ENCODE measurements at regions not wholly inside any gene's neighbourhood (a gene's known extent, or its start where the extent isn't known, plus 50 kb on each side); places are given as distances from the start of the nearest gene placed in this dataset.

DNA sequence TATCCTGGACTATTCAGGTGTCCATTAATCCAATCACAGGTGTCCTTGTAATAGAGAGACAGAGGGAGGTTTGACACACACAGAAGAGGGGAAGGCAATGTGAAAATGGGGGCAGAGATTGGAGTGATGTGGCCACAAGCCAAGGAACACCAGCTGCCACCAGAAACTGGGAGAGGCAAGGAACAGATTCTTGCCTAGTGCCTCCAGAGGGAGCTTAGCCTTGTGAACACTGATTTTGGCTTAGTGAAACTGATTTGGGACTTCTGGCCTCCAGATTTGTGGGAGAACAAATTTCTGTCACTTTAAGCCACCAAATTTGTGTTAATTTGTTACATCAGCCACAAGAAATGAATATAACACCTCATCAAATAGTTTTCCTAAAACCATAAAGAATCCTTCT, 416.2 kb downstream of the ENC1 start:
- no peak overlapping the region for H3K4me3 ChIP-seq
- H3K4me1 ChIP-seq (ENCODE audit: insufficient read depth) = no peaks in the 10 kb centered on the region
- H3K9me3 ChIP-seq = no peaks in the 10 kb centered on the region
- TF ChIP-seq, protein P1, sequence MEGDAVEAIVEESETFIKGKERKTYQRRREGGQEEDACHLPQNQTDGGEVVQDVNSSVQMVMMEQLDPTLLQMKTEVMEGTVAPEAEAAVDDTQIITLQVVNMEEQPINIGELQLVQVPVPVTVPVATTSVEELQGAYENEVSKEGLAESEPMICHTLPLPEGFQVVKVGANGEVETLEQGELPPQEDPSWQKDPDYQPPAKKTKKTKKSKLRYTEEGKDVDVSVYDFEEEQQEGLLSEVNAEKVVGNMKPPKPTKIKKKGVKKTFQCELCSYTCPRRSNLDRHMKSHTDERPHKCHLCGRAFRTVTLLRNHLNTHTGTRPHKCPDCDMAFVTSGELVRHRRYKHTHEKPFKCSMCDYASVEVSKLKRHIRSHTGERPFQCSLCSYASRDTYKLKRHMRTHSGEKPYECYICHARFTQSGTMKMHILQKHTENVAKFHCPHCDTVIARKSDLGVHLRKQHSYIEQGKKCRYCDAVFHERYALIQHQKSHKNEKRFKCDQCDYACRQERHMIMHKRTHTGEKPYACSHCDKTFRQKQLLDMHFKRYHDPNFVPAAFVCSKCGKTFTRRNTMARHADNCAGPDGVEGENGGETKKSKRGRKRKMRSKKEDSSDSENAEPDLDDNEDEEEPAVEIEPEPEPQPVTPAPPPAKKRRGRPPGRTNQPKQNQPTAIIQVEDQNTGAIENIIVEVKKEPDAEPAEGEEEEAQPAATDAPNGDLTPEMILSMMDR (IDR thresholded peaks at IDR 0.05) = no peak
- TF ChIP-seq POLR2A (IDR thresholded peaks at IDR 0.05) (no peak), EP300 (IDR thresholded peaks at IDR 0.05) (no peak)
- intact Hi-C loops (cut with DNase I) = no loop called here
- no peaks in the 10 kb centered on the region for H3K36me3 ChIP-seq
- no peak for DNase-seq
- no peak overlapping the region for H3K27ac ChIP-seq
- H3K27me3 ChIP-seq = no peaks in the 10 kb centered on the region

DNA sequence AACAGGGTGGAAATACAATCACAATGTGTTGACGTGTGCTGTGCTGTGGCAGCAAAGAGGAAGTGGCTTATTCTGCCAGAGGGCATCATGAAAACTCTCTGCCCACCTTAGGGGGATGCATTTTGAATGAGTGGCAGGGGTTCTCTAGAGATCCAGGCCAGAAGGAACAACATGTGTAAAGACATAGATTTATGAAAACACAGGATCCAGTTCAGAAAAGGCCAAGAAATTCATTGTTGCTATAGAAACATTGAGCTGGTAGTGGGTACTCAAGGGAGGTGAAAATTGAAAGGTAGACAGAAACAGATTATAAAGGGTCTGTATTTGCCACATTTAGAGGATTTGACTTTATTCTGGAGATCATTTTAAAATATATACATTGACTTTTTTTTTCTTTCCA, 417.7 kb downstream of the ENC1 start:
- no peaks in the 10 kb centered on the region for H3K9me3 ChIP-seq
- no peaks in the 10 kb centered on the region for H3K4me1 ChIP-seq (ENCODE audit: insufficient read depth)
- WGBS, 3 donors = 96 to 97% (median 97%) methylated on average over 1 of the region's 1 CpG
- no peak overlapping the region for H3K27ac ChIP-seq
- intact Hi-C loops (cut with DNase I) = no loop called here
- no peak overlapping the region for H3K4me3 ChIP-seq
- TF ChIP-seq, protein P1 (IDR thresholded peaks at IDR 0.05) = no peak
- TF ChIP-seq EP300 (IDR thresholded peaks at IDR 0.05) (no peak), POLR2A (IDR thresholded peaks at IDR 0.05) (no peak)
- H3K36me3 ChIP-seq = no peaks in the 10 kb centered on the region
- no peak for DNase-seq
- no peaks in the 10 kb centered on the region for H3K27me3 ChIP-seq

DNA sequence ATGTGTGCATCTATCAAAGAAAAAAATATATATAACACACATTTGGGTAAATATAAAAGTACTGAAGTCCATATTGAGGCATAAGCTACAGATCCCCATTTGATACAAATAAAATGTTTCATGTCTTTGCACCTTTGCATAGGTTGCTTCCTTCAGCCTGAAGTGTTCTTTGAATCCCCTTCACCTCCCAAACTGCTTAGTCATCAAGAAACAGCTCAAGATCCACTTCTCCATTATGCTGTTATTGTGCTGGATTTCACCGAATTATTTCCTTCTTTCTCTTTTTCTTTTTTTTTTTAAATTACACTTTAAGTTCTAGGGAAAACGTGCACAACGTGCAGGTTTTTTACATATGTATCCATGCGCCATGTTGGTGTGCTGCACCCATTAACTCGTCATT, 419.1 kb downstream of the ENC1 start:
- no peak for TF ChIP-seq EP300 (IDR thresholded peaks at IDR 0.05)
- no peak for TF ChIP-seq POLR2A (IDR thresholded peaks at IDR 0.05)
- TF ChIP-seq, protein P1 (IDR thresholded peaks at IDR 0.05) = no peak
- no peaks in the 10 kb centered on the region for H3K4me1 ChIP-seq (ENCODE audit: insufficient read depth)
- no peak for DNase-seq
- H3K9me3 ChIP-seq = no peaks in the 10 kb centered on the region
- 95 to 96% (median 96%) methylated on average over 5 of the region's 5 CpGs for WGBS, 3 donors
- H3K27ac ChIP-seq = no peak overlapping the region
- no peaks in the 10 kb centered on the region for H3K27me3 ChIP-seq
- H3K36me3 ChIP-seq = no peaks in the 10 kb centered on the region
- no peak overlapping the region for H3K4me3 ChIP-seq
- intact Hi-C loops (cut with DNase I) = no loop called here

DNA sequence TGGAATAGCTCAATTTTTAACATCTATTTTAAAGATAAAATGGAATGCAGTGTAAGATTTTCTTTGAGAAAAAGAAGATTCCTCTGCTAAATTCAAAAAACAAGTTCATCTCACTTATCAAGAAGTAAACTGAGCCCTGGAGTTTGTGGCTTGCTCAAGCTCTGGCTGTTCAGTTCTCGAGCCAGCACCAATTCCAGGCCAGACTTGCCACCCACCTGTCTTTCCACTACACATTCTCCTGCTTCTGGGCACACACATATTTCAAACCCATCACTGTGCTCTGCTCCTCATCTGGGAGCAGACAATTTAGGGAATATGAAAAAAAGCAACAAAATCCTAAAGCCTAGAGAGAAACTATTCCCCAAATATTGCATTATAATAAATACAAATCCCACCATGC, 424.5 kb downstream of the ENC1 start:
- H3K4me3 ChIP-seq = no peak overlapping the region
- no peaks in the 10 kb centered on the region for H3K4me1 ChIP-seq (ENCODE audit: insufficient read depth)
- TF ChIP-seq, protein P1 (IDR thresholded peaks at IDR 0.05) = no peak
- TF ChIP-seq POLR2A (IDR thresholded peaks at IDR 0.05) = no peak
- no peak for TF ChIP-seq EP300 (IDR thresholded peaks at IDR 0.05)
- H3K27ac ChIP-seq = no peak overlapping the region
- intact Hi-C loops (cut with DNase I) = no loop called here
- no peaks in the 10 kb centered on the region for H3K27me3 ChIP-seq
- no peak for DNase-seq
- H3K36me3 ChIP-seq = no peaks in the 10 kb centered on the region
- no peaks in the 10 kb centered on the region for H3K9me3 ChIP-seq
- WGBS, 3 donors = 77 to 88% (median 79%) methylated on average over 1 of the region's 1 CpG

DNA sequence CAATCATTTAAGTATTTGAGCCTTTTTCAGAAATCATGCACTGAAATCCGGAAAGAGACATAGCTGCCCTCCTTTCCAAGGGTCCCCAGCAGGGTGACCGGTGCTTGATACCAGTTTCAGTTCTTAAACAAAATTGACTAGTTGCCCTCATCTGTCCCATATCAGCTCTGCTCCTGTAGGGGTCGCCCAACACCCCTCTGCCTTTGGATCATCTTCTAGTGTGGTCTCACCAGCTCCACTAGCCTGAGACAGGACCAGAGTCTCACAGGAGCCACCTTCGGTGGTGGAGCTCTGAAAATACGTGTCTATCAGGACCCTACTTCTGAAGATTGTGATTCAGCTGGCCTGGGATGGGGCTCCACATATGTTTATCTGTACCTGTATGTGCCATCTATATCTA, 428.2 kb downstream of the ENC1 start:
- H3K27me3 ChIP-seq = no peaks in the 10 kb centered on the region
- intact Hi-C loops (cut with DNase I) = no loop called here
- H3K4me1 ChIP-seq (ENCODE audit: insufficient read depth) = no peaks in the 10 kb centered on the region
- no peak overlapping the region for H3K4me3 ChIP-seq
- H3K27ac ChIP-seq = no peak overlapping the region
- no peak for DNase-seq
- no peaks in the 10 kb centered on the region for H3K36me3 ChIP-seq
- no peaks in the 10 kb centered on the region for H3K9me3 ChIP-seq
- no peak for TF ChIP-seq POLR2A (IDR thresholded peaks at IDR 0.05)
- WGBS, 3 donors = 92 to 93% (median 92%) methylated on average over 5 of the region's 5 CpGs

All from ovary (tissue), 7 donors.